Gastroesophageal sphincter (tissue), 3 donors: ENCODE measurements at regions not wholly inside any gene's neighbourhood (a gene's known extent, or its start where the extent isn't known, plus 50 kb on each side); places are given as distances from the start of the nearest gene placed in this dataset.

ENCODE experiments used
- POLR2A ChIP-seq, 2 donors: fragments of 450-650 bp; IDR thresholded peaks; one replicate each; pipeline ENCODE4 v1.6.1; 2017; ENCODE audit warnings: antibody characterized with exemption in 2 of 2, mild to moderate bottlenecking in 2 of 2, moderate library complexity in 1 of 2
- TF ChIP-seq, protein P1 (sequence below), 4 experiments: fragments of 200-600 bp in 2 of 4; fragments of 450-650 bp in 2 of 4; sonication (generic) in 1 of 4; IDR thresholded peaks; one replicate each; pipeline ENCODE4 v1.5.1; 2017 to 2019; ENCODE audit warnings: antibody characterized with exemption in 4 of 4, mild to moderate bottlenecking in 2 of 4, moderate library complexity in 2 of 4

DNA sequence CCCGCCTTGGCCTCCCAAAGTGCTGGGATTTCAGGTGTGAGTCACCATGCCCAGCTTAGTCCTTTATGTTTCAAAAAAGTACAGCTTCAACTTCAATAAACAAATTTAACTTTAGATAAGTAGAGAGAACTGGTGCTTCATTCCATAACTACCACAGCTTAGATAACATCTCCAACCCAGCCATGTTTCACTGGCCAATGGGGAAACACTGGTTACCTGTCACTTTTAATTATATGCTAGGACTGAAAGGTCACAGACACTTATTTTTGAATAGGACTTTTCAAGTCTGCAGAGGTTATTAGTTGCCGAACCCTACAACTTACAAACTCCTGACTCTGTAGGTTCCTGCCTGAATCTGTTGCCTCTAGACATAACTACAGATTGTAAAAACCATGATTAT is 56.5 kb upstream of the ST6GALNAC3 start:
- TF ChIP-seq, protein P1, sequence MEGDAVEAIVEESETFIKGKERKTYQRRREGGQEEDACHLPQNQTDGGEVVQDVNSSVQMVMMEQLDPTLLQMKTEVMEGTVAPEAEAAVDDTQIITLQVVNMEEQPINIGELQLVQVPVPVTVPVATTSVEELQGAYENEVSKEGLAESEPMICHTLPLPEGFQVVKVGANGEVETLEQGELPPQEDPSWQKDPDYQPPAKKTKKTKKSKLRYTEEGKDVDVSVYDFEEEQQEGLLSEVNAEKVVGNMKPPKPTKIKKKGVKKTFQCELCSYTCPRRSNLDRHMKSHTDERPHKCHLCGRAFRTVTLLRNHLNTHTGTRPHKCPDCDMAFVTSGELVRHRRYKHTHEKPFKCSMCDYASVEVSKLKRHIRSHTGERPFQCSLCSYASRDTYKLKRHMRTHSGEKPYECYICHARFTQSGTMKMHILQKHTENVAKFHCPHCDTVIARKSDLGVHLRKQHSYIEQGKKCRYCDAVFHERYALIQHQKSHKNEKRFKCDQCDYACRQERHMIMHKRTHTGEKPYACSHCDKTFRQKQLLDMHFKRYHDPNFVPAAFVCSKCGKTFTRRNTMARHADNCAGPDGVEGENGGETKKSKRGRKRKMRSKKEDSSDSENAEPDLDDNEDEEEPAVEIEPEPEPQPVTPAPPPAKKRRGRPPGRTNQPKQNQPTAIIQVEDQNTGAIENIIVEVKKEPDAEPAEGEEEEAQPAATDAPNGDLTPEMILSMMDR (IDR thresholded peaks at IDR 0.05), result no peak
- no peak for TF ChIP-seq POLR2A (IDR thresholded peaks at IDR 0.05)
